K562 (cell line): ENCODE measurements at regions not wholly inside any gene's neighbourhood (a gene's known extent, or its start where the extent isn't known, plus 50 kb on each side); places are given as distances from the start of the nearest gene placed in this dataset.

ENCODE experiments used
- ATAC-seq: fragments of 200-7000 bp; cut with Tn5 transposase; 3 replicates; pipeline ENCODE4 v1.9.1; 2020; ENCODE audit warnings: moderate library complexity
- BruUV-seq: library from RNA; stranded (reverse); fragments of 400-500 nt; replicated peaks from 2 replicates; lab custom pipeline; 2021; lab: Mats Ljungman, UMichigan
- CTCF ChIA-PET: fragments of 300-600 bp; formaldehyde crosslinking; extraction: SDS; loops from one replicate; lab custom pipeline; 2021; ENCODE audit warnings: low intra/inter-chr PET ratio; lab: Yijun Ruan, JAX
- POLR2A ChIA-PET: fragments of 300-600, 350-650 bp; sonication (Branson Sonifier 250); formaldehyde crosslinking; extraction: SDS; loops from one replicate; lab custom pipeline; 2021; ENCODE audit warnings: antibody characterized with exemption, inconsistent platforms; lab: Yijun Ruan, JAX
- DNase-seq, 4 experiments: peaks; one replicate each; pipeline versions ENCODE4 v3.0.0 to v3.0.0-alpha.2; 2011 to 2018; ENCODE audit warnings: low spot score in 3 of 4, mixed read lengths in 3 of 4; ENCODE audit errors: extremely low read depth in 1 of 4
- FAIRE-seq: peaks from 2 replicates; lab custom pipeline; 2011; peaks lifted over from hg19 to GRCh38; lab: Jason Lieb, UNC
- H2AFZ ChIP-seq: 2 replicates; pipeline ENCODE4 v1.6.0; 2011; ENCODE audit warnings: low read depth, low read length, control low read depth, inconsistent platforms
- H3K27ac ChIP-seq: fragments of 200-600 bp; 3 replicates; pipeline ENCODE4 v1.8.0; 2011; ENCODE audit warnings: low read depth, mild to moderate bottlenecking, control low read depth, inconsistent platforms, low read length, moderate library complexity, mixed read lengths; ENCODE audit errors: extremely low read depth
- H3K27me3 ChIP-seq, 2 experiments: fragments of 300-600 bp in 1 of 2; 2 replicates in 1 of 2; 3 replicates in 1 of 2; pipeline versions ENCODE4 v1.6.0 to v1.8.0; 2011; ENCODE audit warnings: inconsistent platforms in 2 of 2, low read length in 2 of 2, mild to moderate bottlenecking in 1 of 2, mixed read lengths in 1 of 2, moderate library complexity in 1 of 2; ENCODE audit not compliant: control insufficient read depth in 2 of 2, insufficient read depth in 2 of 2
- H3K36me3 ChIP-seq: fragments of 300-600 bp; 3 replicates; pipeline ENCODE4 v1.8.0; 2011; ENCODE audit warnings: mild to moderate bottlenecking, low read length, inconsistent platforms; ENCODE audit not compliant: control insufficient read depth, insufficient read depth
- H3K4me1 ChIP-seq, 2 experiments: fragments of 200-600 bp in 1 of 2; replicated peaks in 1 of 2; 2 replicates in 1 of 2; 3 replicates in 1 of 2; pipeline versions ENCODE4 v1.5.1 to v1.8.0; 2011; ENCODE audit warnings: inconsistent platforms in 2 of 2, low read length in 2 of 2, mild to moderate bottlenecking in 1 of 2, mixed read lengths in 1 of 2, moderate library complexity in 1 of 2; ENCODE audit not compliant: control insufficient read depth in 2 of 2, insufficient read depth in 2 of 2
- H3K4me2 ChIP-seq: 2 replicates; pipeline ENCODE4 v1.6.1; 2011; ENCODE audit warnings: low read length, control low read depth, inconsistent platforms, mixed read lengths; ENCODE audit not compliant: insufficient read depth
- H3K4me3 ChIP-seq: fragments of 200-600 bp; sonication (generic), shearing (Covaris generic); 2 replicates; pipeline ENCODE4 v1.5.1; 2016; ENCODE audit warnings: control low read depth, inconsistent platforms
- H3K79me2 ChIP-seq: fragments of 200-600 bp; 3 replicates; pipeline ENCODE4 v1.8.0; 2011; ENCODE audit warnings: low read length, inconsistent platforms; ENCODE audit not compliant: control insufficient read depth, insufficient read depth
- H3K9ac ChIP-seq, 2 experiments: 2 replicates each; pipeline versions ENCODE4 v1.6.0 to v1.6.1; 2011; ENCODE audit warnings: low read depth in 2 of 2, low read length in 2 of 2, control low read depth in 1 of 2, inconsistent platforms in 1 of 2, mild to moderate bottlenecking in 1 of 2, mixed read lengths in 1 of 2; ENCODE audit not compliant: insufficient read depth in 1 of 2
- H3K9me1 ChIP-seq: one replicate; pipeline ENCODE4 v1.6.0; 2011; ENCODE audit warnings: inconsistent platforms, mild to moderate bottlenecking, low read length, moderate library complexity; ENCODE audit not compliant: control insufficient read depth, insufficient read depth
- H3K9me3 ChIP-seq: replicated peaks from 2 replicates; pipeline ENCODE4 v1.5.1; 2011; ENCODE audit warnings: low read depth, low read length, inconsistent platforms; ENCODE audit not compliant: control insufficient read depth, insufficient read depth
- H4K20me1 ChIP-seq: replicated peaks from 2 replicates; pipeline ENCODE4 v1.6.1; 2011; ENCODE audit warnings: low read length, inconsistent platforms, mixed read lengths; ENCODE audit not compliant: control insufficient read depth, insufficient read depth
- CHD1 ChIP-seq: fragments of 200-600 bp; sonication (generic); IDR thresholded peaks from one replicate; pipeline ENCODE4 v1.6.1; 2012; ENCODE audit warnings: mild to moderate bottlenecking, moderate library complexity, low read length, inconsistent platforms
- CREM ChIP-seq: IDR thresholded peaks from 2 replicates; pipeline ENCODE4 v1.6.1; 2014; ENCODE audit warnings: antibody characterized with exemption, low read depth
- FOXA1 ChIP-seq: fragments of 450-650 bp; IDR thresholded peaks from 2 replicates; pipeline ENCODE4 v1.6.1; 2016; ENCODE audit warnings: mild to moderate bottlenecking, borderline replicate concordance
- MAFK ChIP-seq: IDR thresholded peaks from 2 replicates; pipeline ENCODE4 v1.6.1; 2011; ENCODE audit warnings: low read length, improper control_type of control experiment
- MIER1 ChIP-seq: fragments of 450-650 bp; IDR thresholded peaks from 2 replicates; pipeline ENCODE4 v1.6.1; 2016; ENCODE audit warnings: antibody characterized with exemption, mild to moderate bottlenecking, low read depth
- NFIX ChIP-seq: fragments of 250-450 bp; sonication (Bioruptor Pico); IDR thresholded peaks from 2 replicates; pipeline ENCODE4 v1.4.0; 2020; ENCODE audit warnings: low read depth, mild to moderate bottlenecking, moderate library complexity
- RBFOX2 ChIP-seq: fragments of 200-400 bp; formaldehyde crosslinking; IDR thresholded peaks from 2 replicates; pipeline ENCODE4 v1.6.1; 2017; ENCODE audit warnings: low read depth, mild to moderate bottlenecking, low read length, moderate library complexity
- SMC3 ChIP-seq: conservative IDR thresholded peaks from 2 replicates; pipeline ENCODE4 v1.6.1; 2011; ENCODE audit warnings: low read depth, low read length, improper control_type of control experiment; ENCODE audit not compliant: insufficient read depth
- THRAP3 ChIP-seq: fragments of 450-650 bp; IDR thresholded peaks from 2 replicates; pipeline ENCODE4 v1.6.1; 2016; ENCODE audit warnings: mild to moderate bottlenecking, inconsistent platforms, borderline replicate concordance
- ZNF3 ChIP-seq: fragments of 250-450 bp; sonication (Bioruptor Pico); IDR thresholded peaks from 2 replicates; pipeline ENCODE4 v1.5.0; 2021; ENCODE audit warnings: mild to moderate bottlenecking, moderate library complexity
- ZNF512 ChIP-seq: IDR thresholded peaks from 2 replicates; pipeline ENCODE4 v1.6.1; 2016; ENCODE audit warnings: missing genetic modification characterization, missing compliant biosample characterization
- WGBS: fragments of 100-300 bp; shearing (Covaris generic); methylation state at CpG from one replicate; pipeline ENCODE4 v1.1.6; 2016; ENCODE audit warnings: low coverage, mixed read lengths; ENCODE audit not compliant: insufficient coverage; ENCODE audit errors: missing lambda C conversion rate; 5-methylcytosine and 5-hydroxymethylcytosine counted together
- in situ Hi-C: fragments of 300-500 bp; cut with MboI; formaldehyde crosslinking; loops from 4 replicates; pipeline ENCODE4 v1.15.0; 2018; ENCODE audit warnings: inconsistent platforms, mixed read lengths
- intact Hi-C: fragments of 100-400 bp; cut with micrococcal nuclease; formaldehyde crosslinking; loops from 2 replicates; pipeline ENCODE4 v1.14.2; 2022

- no TSS peak for BruUV-seq
- ATAC-seq (peak; percentile 93), FAIRE-seq (peak; percentile 87), DNase-seq (peak; percentile 33 to 74 (median 40))
- ChIA-PET CTCF (interaction anchor here (0.5 to 2.0 kb wide), 3 partner anchors 33 to 253 kb away, joined by 3 to 12 read pairs (median 5); no protein-coding TSS in a partner anchor), POLR2A (no interaction called here)
- no peak overlapping the region; the same call in 1 of the 2 replicates for H2AFZ ChIP-seq
- no peaks in the 10 kb centered on the region for H4K20me1 ChIP-seq
- intact Hi-C loops = loop anchor here (2.0 to 10.0 kb wide), 5 partner anchors 73 to 299 kb away; partner anchors contain the start of gene NEDD4L
- in situ Hi-C loops = loop anchor here (25.0 kb wide), 1 partner anchor 255 kb away; no protein-coding TSS in a partner anchor
- H3K27ac ChIP-seq = no peak overlapping the region
- H3K79me2 ChIP-seq = no peaks in the 10 kb centered on the region
- no peaks in the 10 kb centered on the region for H3K27me3 ChIP-seq
- no peaks in the 10 kb centered on the region for H3K36me3 ChIP-seq
- no peak overlapping the region for H3K9ac ChIP-seq
- no peaks in the 10 kb centered on the region for H3K9me1 ChIP-seq
- H3K4me2 ChIP-seq = peak overlapping the region; percentile 7; the same call in 1 of the 2 replicates
- no peaks in the 10 kb centered on the region for H3K4me1 ChIP-seq
- H3K4me3 ChIP-seq = no peak overlapping the region
- WGBS = 23% methylated on average over 10 of the region's 10 CpGs
- H3K9me3 ChIP-seq = 0 out of 2 replicates have a peak, but pooled peaks cover 2% of the 10 kb centered on the region
- no peak for TF ChIP-seq MIER1
- no peak for TF ChIP-seq RBFOX2
- no peak for TF ChIP-seq THRAP3
- no peak for TF ChIP-seq ZNF3 (CRISPR knock-in tag)
- 0 out of 2 replicates have a peak, but pooled peaks have one; percentile 6 for TF ChIP-seq ZNF512 (tag)
- no peak for TF ChIP-seq CHD1
- TF ChIP-seq NFIX (CRISPR knock-in tag) = no peak
- TF ChIP-seq MAFK = peak; percentile 45; the same call in 1 of the 2 replicates
- TF ChIP-seq FOXA1 = no peak
- TF ChIP-seq SMC3 = peak; percentile 82
- 0 out of 2 replicates have a peak, but pooled peaks have one; percentile 3 for TF ChIP-seq CREM
Measured at GRCh38 chr18:57881818-57882413, 78.8 kb upstream of the ATP8B1 start.
